Endothelial cell (in vitro differentiated cells): ENCODE measurements at regions not wholly inside any gene's neighbourhood (a gene's known extent, or its start where the extent isn't known, plus 50 kb on each side); places are given as distances from the start of the nearest gene placed in this dataset.

Experiments used
- DNase-seq: peaks from one replicate; pipeline ENCODE4 v3.0.0; 2021; ENCODE audit warnings: low spot score
- H3K27ac Mint-ChIP-seq: one replicate; pipeline ENCODE4 v1.8.0; 2021; ENCODE audit warnings: mixed read lengths, inconsistent platforms; ENCODE audit not compliant: unreplicated experiment
- H3K27me3 Mint-ChIP-seq: one replicate; pipeline ENCODE4 v1.8.0; 2021; ENCODE audit warnings: mild to moderate bottlenecking, moderate library complexity, mixed read lengths, inconsistent platforms; ENCODE audit not compliant: unreplicated experiment
- H3K36me3 Mint-ChIP-seq: one replicate; pipeline ENCODE4 v1.8.0; 2021; ENCODE audit warnings: mild to moderate bottlenecking, low read depth, mixed read lengths, inconsistent platforms; ENCODE audit not compliant: unreplicated experiment
- H3K4me1 Mint-ChIP-seq: one replicate; pipeline ENCODE4 v1.8.0; 2021; ENCODE audit warnings: mild to moderate bottlenecking, mixed read lengths, inconsistent platforms; ENCODE audit not compliant: unreplicated experiment
- H3K4me3 Mint-ChIP-seq: one replicate; pipeline ENCODE4 v1.8.0; 2021; ENCODE audit warnings: mild to moderate bottlenecking, mixed read lengths, inconsistent platforms; ENCODE audit not compliant: unreplicated experiment
- H3K9me3 Mint-ChIP-seq: one replicate; pipeline ENCODE4 v1.8.0; 2021; ENCODE audit warnings: mixed read lengths, inconsistent platforms; ENCODE audit not compliant: unreplicated experiment
- CTCF ChIP-seq: fragments of 200-600 bp; sonication (generic); IDR thresholded peaks from one replicate; pipeline ENCODE4 v1.5.0; 2021; ENCODE audit warnings: antibody characterized with exemption; ENCODE audit not compliant: unreplicated experiment

DNA sequence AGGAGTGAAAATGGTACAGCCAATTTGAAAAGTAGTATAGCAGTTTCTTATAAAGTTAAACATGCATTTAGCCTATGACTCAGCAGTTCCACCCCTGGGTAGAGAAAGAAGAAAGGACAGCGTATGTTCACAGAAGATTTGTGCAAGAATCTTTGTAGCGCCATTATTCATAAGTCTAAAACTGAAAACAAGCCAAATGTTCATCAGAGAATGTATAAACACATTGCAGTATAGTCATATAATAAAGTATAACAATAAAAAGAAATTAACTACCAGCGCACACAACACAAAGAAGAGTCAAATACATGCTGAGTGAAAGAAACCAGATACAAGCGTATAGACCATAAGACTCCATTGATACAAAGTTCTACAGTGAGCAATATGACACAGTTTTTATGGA, 294.0 kb downstream of the SAMD5 start:
- Mint-ChIP-seq H3K9me3 (no peaks in the 10 kb centered on the region), H3K36me3 (peaks cover 5% of the 10 kb centered on the region), H3K4me3 (no peak overlapping the region), H3K27ac (no peak overlapping the region), H3K4me1 (peaks cover 15% of the 10 kb centered on the region), H3K27me3 (no peaks in the 10 kb centered on the region)
- no peak for DNase-seq
- TF ChIP-seq CTCF, result no peak

DNA sequence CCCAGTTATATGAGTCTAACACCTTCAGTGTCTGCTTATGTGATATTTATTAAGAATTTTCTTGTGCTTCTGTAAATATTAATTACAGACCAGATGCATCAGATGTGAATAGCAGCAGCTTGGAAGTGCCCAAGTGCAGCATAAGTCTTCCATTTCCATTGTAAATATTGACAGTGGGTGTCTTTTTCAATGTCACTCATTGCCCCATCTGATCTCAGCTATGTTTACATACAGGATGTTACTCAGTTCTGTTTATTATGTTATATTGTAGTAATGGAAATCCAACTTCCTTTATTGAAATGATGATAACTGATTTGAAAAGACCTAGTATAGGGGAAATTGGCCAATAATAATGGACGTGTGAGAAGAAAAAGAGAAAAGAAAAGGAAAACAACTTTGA, 296.7 kb downstream of the SAMD5 start:
- no peak for DNase-seq
- H3K27me3 Mint-ChIP-seq, result no peaks in the 10 kb centered on the region
- H3K9me3 Mint-ChIP-seq, result no peaks in the 10 kb centered on the region
- TF ChIP-seq CTCF, result no peak
- peaks cover 15% of the 10 kb centered on the region for H3K4me1 Mint-ChIP-seq
- peaks cover 5% of the 10 kb centered on the region for H3K36me3 Mint-ChIP-seq
- H3K4me3 Mint-ChIP-seq, result no peak overlapping the region
- no peak overlapping the region for H3K27ac Mint-ChIP-seq

GRCh38 chr6:147806697-147807096, 298.2 kb downstream of the SAMD5 start:
- H3K4me3 Mint-ChIP-seq, result no peak overlapping the region
- DNase-seq, result no peak
- H3K9me3 Mint-ChIP-seq, result no peaks in the 10 kb centered on the region
- H3K27ac Mint-ChIP-seq, result no peak overlapping the region
- H3K4me1 Mint-ChIP-seq, result peaks cover 11% of the 10 kb centered on the region
- peaks cover 2% of the 10 kb centered on the region for H3K27me3 Mint-ChIP-seq
- H3K36me3 Mint-ChIP-seq, result peaks cover 5% of the 10 kb centered on the region
- no peak for TF ChIP-seq CTCF

DNA sequence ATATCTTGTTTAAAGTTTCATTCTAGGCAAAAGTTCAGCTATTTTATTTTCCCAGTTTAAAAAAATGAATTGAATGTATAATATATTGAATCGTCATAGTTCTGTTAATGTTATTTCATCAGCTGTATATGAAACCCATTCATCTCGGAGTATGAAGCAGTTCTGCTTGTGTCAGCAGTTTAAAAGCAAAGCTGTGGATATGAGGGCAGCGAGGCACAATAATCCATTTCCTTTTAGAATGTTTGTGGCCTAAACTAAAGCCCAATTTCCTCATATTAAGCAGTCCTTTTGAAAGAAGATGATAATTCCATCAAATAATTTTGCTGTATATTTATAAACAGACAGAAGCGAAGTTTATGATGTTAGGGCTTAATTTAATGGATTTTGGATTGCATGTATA, 300.1 kb downstream of the SAMD5 start:
- Mint-ChIP-seq H3K27ac (no peak overlapping the region), H3K9me3 (no peaks in the 10 kb centered on the region), H3K27me3 (peaks cover 2% of the 10 kb centered on the region), H3K4me3 (no peak overlapping the region), H3K36me3 (peaks cover 5% of the 10 kb centered on the region), H3K4me1 (peaks cover 11% of the 10 kb centered on the region)
- no peak for TF ChIP-seq CTCF
- no peak for DNase-seq

- no peak for TF ChIP-seq CTCF
- DNase-seq, result no peak
- Mint-ChIP-seq H3K4me3 (no peak overlapping the region), H3K36me3 (no peaks in the 10 kb centered on the region), H3K4me1 (no peaks in the 10 kb centered on the region), H3K9me3 (no peaks in the 10 kb centered on the region), H3K27me3 (peaks cover 2% of the 10 kb centered on the region), H3K27ac (no peak overlapping the region)
Observed at GRCh38 chr6:147811913-147812629, 303.6 kb downstream of the SAMD5 start.
